ENCODE measurements at regions not wholly inside any gene's neighbourhood (a gene's known extent, or its start where the extent isn't known, plus 50 kb on each side); places are given as distances from the start of the nearest gene placed in this dataset.

DNA sequence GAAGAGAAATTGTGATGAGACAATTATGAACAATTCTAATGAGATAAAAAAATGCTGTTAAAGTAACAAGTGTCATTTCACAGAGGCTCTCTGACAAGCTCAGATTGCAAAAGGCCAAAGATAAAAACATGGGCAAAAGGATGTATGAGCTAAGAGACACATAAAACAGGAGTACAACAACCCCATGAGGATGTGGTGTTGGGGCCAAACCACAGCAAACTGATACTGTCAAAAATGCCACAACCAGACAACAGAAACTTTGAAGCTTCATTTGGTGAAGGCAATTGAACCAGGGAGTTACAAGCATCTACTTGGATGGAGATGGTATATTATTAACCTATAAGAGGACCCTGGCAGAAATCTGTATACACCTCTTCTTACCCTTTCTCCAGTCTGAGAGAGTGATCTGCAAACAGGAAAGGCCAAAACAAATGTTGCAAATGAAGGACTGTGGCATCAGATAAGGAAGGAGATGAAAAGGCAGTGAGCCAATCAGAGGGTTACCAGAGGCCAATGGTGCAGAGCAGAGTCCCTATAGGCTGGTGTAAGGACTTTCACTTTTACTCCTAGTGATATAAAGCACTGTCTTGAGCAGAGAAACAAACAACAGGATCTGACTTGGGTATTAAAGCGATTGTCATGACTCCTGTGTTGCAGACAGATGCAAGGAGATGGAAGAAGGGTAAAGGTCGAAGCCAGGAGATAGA, 659.0 kb downstream of the NTRK3 start:
- H3K9me3 ChIP-seq (ENCODE audit: control insufficient read depth in 2 of 2, insufficient read depth in 1 of 2, low read depth in 1 of 2, low read length in 1 of 2) = peaks cover 0 to 2% of the 10 kb centered on the region in 2 donors
- H3K4me1 ChIP-seq (ENCODE audit: control insufficient read depth in 3 of 3, insufficient read depth in 2 of 3, low read depth in 1 of 3, low read length in 2 of 3) = no peaks in the 10 kb centered on the region
- no peak for FAIRE-seq
- H3K27me3 ChIP-seq (ENCODE audit: control insufficient read depth in 3 of 3, insufficient read depth in 3 of 3, low read length in 3 of 3) = no peaks in the 10 kb centered on the region
- H3K4me3 ChIP-seq (ENCODE audit: low read depth in 1 of 3, low read length in 3 of 3) = no peak overlapping the region
- H3K36me3 ChIP-seq (ENCODE audit: control insufficient read depth in 3 of 3, insufficient read depth in 2 of 3, low read depth in 1 of 3, low read length in 3 of 3) = no peaks in the 10 kb centered on the region
- H3K27ac ChIP-seq (ENCODE audit: low read depth in 1 of 3, low read length in 2 of 3) = no peak overlapping the region
- 27 to 55% (median 33%) methylated on average over 2 of the region's 2 CpGs for WGBS, 3 donors
- DNase-seq = peak in 1 of 2 donors; percentile 17

DNA sequence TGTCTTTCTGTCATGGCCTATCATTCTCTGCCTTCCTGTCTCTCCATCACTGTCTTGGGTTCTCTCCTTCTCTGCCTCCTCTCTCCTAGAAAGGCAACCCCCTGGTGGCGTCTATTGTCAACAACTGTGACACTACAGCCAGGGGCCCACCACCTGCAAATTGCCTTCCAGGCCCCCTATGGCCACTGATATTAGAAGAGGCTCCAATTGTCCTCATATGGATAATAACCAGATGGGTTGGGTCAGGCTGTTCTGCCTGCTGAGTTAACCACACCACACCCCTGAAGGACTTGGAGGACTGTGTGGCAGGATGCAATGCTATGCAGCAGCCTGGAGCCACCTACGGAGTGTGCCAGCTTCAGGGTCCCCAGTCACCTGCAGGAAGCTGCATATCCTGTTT, 665.0 kb downstream of the NTRK3 start:
- Histone ChIP-seq H3K36me3 (ENCODE audit: control insufficient read depth in 3 of 3, insufficient read depth in 2 of 3, low read depth in 1 of 3, low read length in 3 of 3) (no peaks in the 10 kb centered on the region), H3K27me3 (ENCODE audit: control insufficient read depth in 3 of 3, insufficient read depth in 3 of 3, low read length in 3 of 3) (no peaks in the 10 kb centered on the region), H3K27ac (ENCODE audit: low read depth in 1 of 3, low read length in 2 of 3) (no peak overlapping the region), H3K4me1 (ENCODE audit: control insufficient read depth in 3 of 3, insufficient read depth in 2 of 3, low read depth in 1 of 3, low read length in 2 of 3) (no peaks in the 10 kb centered on the region), H3K9me3 (ENCODE audit: control insufficient read depth in 2 of 2, insufficient read depth in 1 of 2, low read depth in 1 of 2, low read length in 1 of 2) (peaks cover 0 to 2% of the 10 kb centered on the region in 2 donors), H3K4me3 (ENCODE audit: low read depth in 1 of 3, low read length in 3 of 3) (no peak overlapping the region)
- no peak for DNase-seq
- no peak for FAIRE-seq
- WGBS, 3 donors = 40 to 75% (median 67%) methylated on average over 2 of the region's 2 CpGs

DNA sequence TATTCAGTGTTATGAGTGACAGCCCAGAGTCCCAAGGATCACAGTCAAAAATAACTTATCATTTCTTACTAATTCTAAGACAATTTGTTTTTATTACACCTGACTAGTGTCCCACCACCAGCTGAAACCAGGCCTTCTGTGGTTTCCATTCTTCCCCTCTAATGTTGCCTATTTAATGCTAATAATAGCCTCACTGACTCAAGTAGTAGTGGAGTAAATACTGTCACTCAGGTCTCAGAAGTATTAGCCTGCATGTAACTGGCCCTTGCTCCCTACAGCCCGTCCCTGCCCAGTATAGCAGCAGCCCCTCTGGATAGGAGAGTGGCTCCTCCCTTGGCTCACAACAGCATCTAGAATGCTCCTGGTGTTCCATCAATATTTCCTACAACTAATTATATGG, 665.5 kb downstream of the NTRK3 start:
- 61 to 74% (median 70%) methylated on average over 1 of the region's 1 CpG for WGBS, 3 donors
- Histone ChIP-seq H3K9me3 (ENCODE audit: control insufficient read depth in 2 of 2, insufficient read depth in 1 of 2, low read depth in 1 of 2, low read length in 1 of 2) (peaks cover 0 to 2% of the 10 kb centered on the region in 2 donors), H3K4me1 (ENCODE audit: control insufficient read depth in 3 of 3, insufficient read depth in 2 of 3, low read depth in 1 of 3, low read length in 2 of 3) (no peaks in the 10 kb centered on the region), H3K27ac (ENCODE audit: low read depth in 1 of 3, low read length in 2 of 3) (no peak overlapping the region), H3K27me3 (ENCODE audit: control insufficient read depth in 3 of 3, insufficient read depth in 3 of 3, low read length in 3 of 3) (no peaks in the 10 kb centered on the region), H3K36me3 (ENCODE audit: control insufficient read depth in 3 of 3, insufficient read depth in 2 of 3, low read depth in 1 of 3, low read length in 3 of 3) (no peaks in the 10 kb centered on the region), H3K4me3 (ENCODE audit: low read depth in 1 of 3, low read length in 3 of 3) (no peak overlapping the region)
- DNase-seq = no peak
- FAIRE-seq = no peak

DNA sequence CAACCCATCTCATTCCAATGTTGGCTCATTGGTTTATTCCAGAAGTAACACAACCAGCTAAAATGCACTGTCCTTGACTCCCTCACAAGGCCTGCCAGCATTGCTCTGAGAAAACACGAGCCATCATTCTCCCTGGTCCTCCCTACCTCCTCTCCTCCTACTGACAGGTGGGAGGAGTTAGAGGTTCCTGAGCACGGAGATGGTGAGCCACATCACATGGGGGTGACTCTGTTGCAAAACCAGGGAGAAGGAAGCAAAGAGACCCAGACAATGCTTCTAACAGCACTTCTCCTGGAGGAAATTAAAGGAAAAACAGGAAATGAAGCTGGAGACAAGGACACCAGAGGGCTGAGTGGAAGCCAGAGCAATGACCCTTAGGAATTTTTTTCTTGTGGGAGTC, 667.4 kb downstream of the NTRK3 start:
- FAIRE-seq (no peak), DNase-seq (no peak)
- Histone ChIP-seq H3K27ac (ENCODE audit: low read depth in 1 of 3, low read length in 2 of 3) (no peak overlapping the region), H3K27me3 (ENCODE audit: control insufficient read depth in 3 of 3, insufficient read depth in 3 of 3, low read length in 3 of 3) (no peaks in the 10 kb centered on the region), H3K4me1 (ENCODE audit: control insufficient read depth in 3 of 3, insufficient read depth in 2 of 3, low read depth in 1 of 3, low read length in 2 of 3) (no peaks in the 10 kb centered on the region), H3K36me3 (ENCODE audit: control insufficient read depth in 3 of 3, insufficient read depth in 2 of 3, low read depth in 1 of 3, low read length in 3 of 3) (no peaks in the 10 kb centered on the region), H3K4me3 (ENCODE audit: low read depth in 1 of 3, low read length in 3 of 3) (no peak overlapping the region), H3K9me3 (ENCODE audit: control insufficient read depth in 2 of 2, insufficient read depth in 1 of 2, low read depth in 1 of 2, low read length in 1 of 2) (peaks cover 0 to 2% of the 10 kb centered on the region in 2 donors)
- 51 to 55% (median 54%) methylated on average over 2 of the region's 2 CpGs for WGBS, 3 donors

DNA sequence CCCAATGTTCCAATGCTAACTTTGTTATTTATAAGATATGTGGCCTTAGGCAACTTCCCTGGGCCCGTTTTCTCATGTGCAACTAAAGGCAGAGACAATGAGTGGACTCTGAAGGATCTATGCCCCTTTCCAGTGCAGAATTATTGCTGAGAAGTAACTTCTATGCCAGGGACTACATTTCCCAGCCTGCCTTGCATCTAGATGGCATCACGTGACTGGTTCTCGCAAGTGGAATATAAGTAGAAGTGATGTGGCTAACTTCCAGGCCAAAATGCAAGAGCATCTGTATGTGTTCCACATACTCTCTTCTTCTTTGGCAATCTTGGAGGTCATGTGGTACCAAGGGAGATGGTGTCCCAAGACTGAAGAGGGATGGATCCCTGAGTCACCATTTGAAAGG, 674.4 kb downstream of the NTRK3 start:
- Histone ChIP-seq H3K9me3 (ENCODE audit: control insufficient read depth in 2 of 2, insufficient read depth in 1 of 2, low read depth in 1 of 2, low read length in 1 of 2) (no peaks in the 10 kb centered on the region), H3K27ac (ENCODE audit: low read depth in 1 of 3, low read length in 2 of 3) (no peak overlapping the region), H3K27me3 (ENCODE audit: control insufficient read depth in 3 of 3, insufficient read depth in 3 of 3, low read length in 3 of 3) (no peaks in the 10 kb centered on the region), H3K4me3 (ENCODE audit: low read depth in 1 of 3, low read length in 3 of 3) (no peak overlapping the region), H3K4me1 (ENCODE audit: control insufficient read depth in 3 of 3, insufficient read depth in 2 of 3, low read depth in 1 of 3, low read length in 2 of 3) (no peaks in the 10 kb centered on the region), H3K36me3 (ENCODE audit: control insufficient read depth in 3 of 3, insufficient read depth in 2 of 3, low read depth in 1 of 3, low read length in 3 of 3) (no peaks in the 10 kb centered on the region)
- no peak for DNase-seq
- no peak for FAIRE-seq
- 32 to 52% (median 33%) methylated on average over 3 of the region's 3 CpGs for WGBS, 3 donors

DNA sequence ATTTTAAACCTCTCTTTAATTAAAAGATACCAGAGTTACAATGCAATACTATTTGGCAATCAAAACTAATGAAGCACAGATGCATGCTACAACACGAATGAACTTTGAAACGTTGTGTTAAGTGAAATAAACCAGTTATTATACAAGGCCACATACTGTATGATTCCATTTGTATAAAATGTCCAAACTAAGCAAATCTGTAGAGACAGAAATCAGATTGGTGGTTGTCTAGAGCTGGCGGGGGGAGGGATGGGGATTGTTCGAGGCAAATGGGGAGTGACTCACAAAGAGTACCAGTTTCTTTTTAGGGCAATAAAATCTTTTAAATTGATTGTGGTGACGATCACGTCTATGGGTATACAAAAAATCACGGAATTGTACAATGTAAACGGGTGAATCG, 677.0 kb downstream of the NTRK3 start:
- H3K36me3 ChIP-seq (ENCODE audit: control insufficient read depth in 3 of 3, insufficient read depth in 2 of 3, low read depth in 1 of 3, low read length in 3 of 3) = no peaks in the 10 kb centered on the region
- H3K4me1 ChIP-seq (ENCODE audit: control insufficient read depth in 3 of 3, insufficient read depth in 2 of 3, low read depth in 1 of 3, low read length in 2 of 3) = no peaks in the 10 kb centered on the region
- H3K27me3 ChIP-seq (ENCODE audit: control insufficient read depth in 3 of 3, insufficient read depth in 3 of 3, low read length in 3 of 3) = no peaks in the 10 kb centered on the region
- no peak overlapping the region for H3K27ac ChIP-seq (ENCODE audit: low read depth in 1 of 3, low read length in 2 of 3)
- H3K9me3 ChIP-seq (ENCODE audit: control insufficient read depth in 2 of 2, insufficient read depth in 1 of 2, low read depth in 1 of 2, low read length in 1 of 2) = no peaks in the 10 kb centered on the region
- 73 to 87% (median 80%) methylated on average over 9 of the region's 9 CpGs for WGBS, 3 donors
- no peak overlapping the region for H3K4me3 ChIP-seq (ENCODE audit: low read depth in 1 of 3, low read length in 3 of 3)
- no peak for FAIRE-seq
- DNase-seq = no peak

DNA sequence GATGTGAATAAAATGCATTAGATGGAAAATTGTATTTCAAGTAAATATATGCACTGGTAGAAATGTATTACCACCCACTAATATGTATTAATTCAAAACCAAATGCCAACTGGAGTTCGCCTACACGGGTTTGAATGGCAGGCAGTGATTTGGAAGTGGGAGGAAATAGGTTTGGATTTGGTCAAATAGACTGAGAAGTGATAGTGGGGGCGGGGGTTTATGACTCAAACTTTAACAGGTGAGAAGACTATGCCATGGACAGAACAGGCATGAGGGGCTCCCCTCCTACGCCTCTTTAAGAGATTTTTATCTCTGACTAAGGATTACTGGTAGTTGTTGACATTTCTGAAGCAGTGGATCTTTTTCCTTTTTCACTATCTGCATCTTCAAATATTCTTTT, 677.8 kb downstream of the NTRK3 start:
- Histone ChIP-seq H3K27ac (ENCODE audit: low read depth in 1 of 3, low read length in 2 of 3) (no peak overlapping the region), H3K9me3 (ENCODE audit: control insufficient read depth in 2 of 2, insufficient read depth in 1 of 2, low read depth in 1 of 2, low read length in 1 of 2) (no peaks in the 10 kb centered on the region), H3K4me3 (ENCODE audit: low read depth in 1 of 3, low read length in 3 of 3) (no peak overlapping the region), H3K27me3 (ENCODE audit: control insufficient read depth in 3 of 3, insufficient read depth in 3 of 3, low read length in 3 of 3) (no peaks in the 10 kb centered on the region), H3K36me3 (ENCODE audit: control insufficient read depth in 3 of 3, insufficient read depth in 2 of 3, low read depth in 1 of 3, low read length in 3 of 3) (no peaks in the 10 kb centered on the region), H3K4me1 (ENCODE audit: control insufficient read depth in 3 of 3, insufficient read depth in 2 of 3, low read depth in 1 of 3, low read length in 2 of 3) (no peaks in the 10 kb centered on the region)
- 59 to 61% (median 60%) methylated on average over 4 of the region's 4 CpGs for WGBS, 3 donors
- no peak for DNase-seq
- no peak for FAIRE-seq

DNA sequence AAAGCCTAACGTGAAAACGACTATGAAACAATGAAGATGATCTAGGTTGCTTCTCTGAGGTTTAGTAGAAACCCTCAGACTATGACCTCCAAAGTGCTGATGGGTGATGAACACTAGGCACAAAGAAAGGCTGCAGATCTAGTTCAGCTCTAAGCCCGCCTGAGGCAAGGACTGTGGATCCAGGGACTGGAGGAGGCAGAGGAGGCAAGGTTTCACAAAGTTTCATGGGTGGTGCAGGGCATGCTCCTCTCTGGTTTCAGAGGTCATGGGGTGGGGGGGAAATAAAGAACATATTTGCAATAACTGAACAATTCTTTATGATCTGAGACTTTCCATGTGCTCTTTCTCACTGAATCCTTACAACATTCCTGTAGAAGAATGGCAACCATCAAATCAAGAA, 679.2 kb downstream of the NTRK3 start:
- H3K27ac ChIP-seq (ENCODE audit: low read depth in 1 of 3, low read length in 2 of 3) = no peak overlapping the region
- H3K9me3 ChIP-seq (ENCODE audit: control insufficient read depth in 2 of 2, insufficient read depth in 1 of 2, low read depth in 1 of 2, low read length in 1 of 2) = no peaks in the 10 kb centered on the region
- H3K27me3 ChIP-seq (ENCODE audit: control insufficient read depth in 3 of 3, insufficient read depth in 3 of 3, low read length in 3 of 3) = no peaks in the 10 kb centered on the region
- 54 to 71% (median 64%) methylated on average over 3 of the region's 3 CpGs for WGBS, 3 donors
- no peaks in the 10 kb centered on the region for H3K36me3 ChIP-seq (ENCODE audit: control insufficient read depth in 3 of 3, insufficient read depth in 2 of 3, low read depth in 1 of 3, low read length in 3 of 3)
- H3K4me1 ChIP-seq (ENCODE audit: control insufficient read depth in 3 of 3, insufficient read depth in 2 of 3, low read depth in 1 of 3, low read length in 2 of 3) = no peaks in the 10 kb centered on the region
- DNase-seq (no peak), FAIRE-seq (no peak)
- H3K4me3 ChIP-seq (ENCODE audit: low read depth in 1 of 3, low read length in 3 of 3) = no peak overlapping the region
